ENCODE measurements at regions not wholly inside any gene's neighbourhood (a gene's known extent, or its start where the extent isn't known, plus 50 kb on each side); places are given as distances from the start of the nearest gene placed in this dataset.

DNA sequence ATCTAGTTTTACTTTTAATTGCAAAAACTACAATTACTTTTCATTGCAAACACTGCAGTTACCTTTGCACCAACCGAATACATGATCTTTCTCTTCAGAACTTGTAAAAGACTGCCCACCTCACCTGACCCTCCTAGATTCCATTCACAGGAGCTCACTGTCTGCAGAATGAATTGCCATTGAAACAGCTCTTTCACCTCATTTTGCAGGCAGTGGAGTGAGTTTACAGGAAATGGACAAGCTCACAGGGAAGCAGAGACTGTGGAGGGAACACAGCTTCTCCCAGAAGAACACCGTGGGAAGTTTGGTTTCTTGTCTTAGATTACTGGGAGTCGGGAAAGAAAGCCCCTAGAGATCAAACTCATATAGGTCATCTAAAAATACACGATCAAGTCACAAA lies 439.7 kb upstream of the RBFOX1 start:
- DNase-seq = no peak
- H3K4me1 ChIP-seq = no peaks in the 10 kb centered on the region
- TF ChIP-seq CTCF (IDR thresholded peaks at IDR 0.05) = no peak
- no peak overlapping the region for H3K27ac ChIP-seq
- H3K36me3 ChIP-seq = no peaks in the 10 kb centered on the region
- no peaks in the 10 kb centered on the region for H3K27me3 ChIP-seq
- H3K4me3 ChIP-seq = no peak overlapping the region
- intact Hi-C loops (cut with DNase I) = no loop called here
- H3K9ac ChIP-seq (ENCODE audit: low read depth in 2 of 2, low read length in 2 of 2) = no peak overlapping the region
- H3K9me3 ChIP-seq = no peaks in the 10 kb centered on the region

DNA sequence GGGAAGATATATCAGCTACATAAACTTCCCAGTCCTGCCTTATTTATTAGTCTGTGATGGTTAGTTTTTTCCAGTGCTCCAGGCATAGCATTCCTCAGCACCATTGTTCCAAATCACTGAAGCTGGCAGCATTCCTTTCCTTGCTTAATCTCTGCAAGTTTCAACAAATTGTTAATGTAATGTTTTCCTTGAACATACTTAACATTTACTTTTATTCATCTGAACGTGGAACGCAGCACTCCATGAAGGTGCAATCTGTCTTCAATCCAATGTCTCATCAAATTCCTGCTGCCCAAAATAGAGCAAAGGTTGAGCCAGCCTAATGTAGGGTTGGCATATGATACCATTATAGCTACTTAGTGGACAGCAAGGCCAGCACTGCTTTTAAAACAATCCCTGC lies 441.1 kb upstream of the RBFOX1 start:
- Histone ChIP-seq H3K4me3 (no peak overlapping the region), H3K9me3 (no peaks in the 10 kb centered on the region), H3K4me1 (no peaks in the 10 kb centered on the region), H3K27me3 (no peaks in the 10 kb centered on the region), H3K36me3 (no peaks in the 10 kb centered on the region), H3K9ac (ENCODE audit: low read depth in 2 of 2, low read length in 2 of 2) (no peak overlapping the region), H3K27ac (no peak overlapping the region)
- intact Hi-C loops (cut with DNase I) = no loop called here
- no peak for TF ChIP-seq CTCF (IDR thresholded peaks at IDR 0.05)
- DNase-seq = no peak

DNA sequence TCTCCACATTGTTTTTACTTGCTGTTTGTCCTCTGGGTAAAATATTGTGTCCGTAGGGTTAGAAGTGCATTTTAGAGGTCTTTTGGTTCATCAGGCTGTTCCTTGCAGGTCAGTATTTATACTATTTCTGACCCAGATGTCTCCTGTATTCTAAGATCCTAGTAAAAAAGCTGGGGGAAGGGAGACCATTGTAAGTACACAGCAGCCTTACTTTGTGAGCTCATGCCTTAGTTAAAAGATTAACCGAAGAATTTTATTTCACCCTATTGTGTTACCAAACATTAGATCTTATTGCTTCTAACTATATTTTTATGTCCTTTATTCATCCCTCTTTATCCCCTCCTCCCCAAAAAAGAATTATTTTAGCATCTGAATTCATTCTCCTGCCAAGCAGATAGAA lies 444.1 kb upstream of the RBFOX1 start:
- H3K9me3 ChIP-seq = no peaks in the 10 kb centered on the region
- H3K27me3 ChIP-seq = no peaks in the 10 kb centered on the region
- no peak overlapping the region for H3K4me3 ChIP-seq
- no peak overlapping the region for H3K27ac ChIP-seq
- intact Hi-C loops (cut with DNase I) = no loop called here
- no peaks in the 10 kb centered on the region for H3K36me3 ChIP-seq
- H3K9ac ChIP-seq (ENCODE audit: low read depth in 2 of 2, low read length in 2 of 2) = no peak overlapping the region
- TF ChIP-seq CTCF (IDR thresholded peaks at IDR 0.05) = no peak
- no peak for DNase-seq
- H3K4me1 ChIP-seq = no peaks in the 10 kb centered on the region

DNA sequence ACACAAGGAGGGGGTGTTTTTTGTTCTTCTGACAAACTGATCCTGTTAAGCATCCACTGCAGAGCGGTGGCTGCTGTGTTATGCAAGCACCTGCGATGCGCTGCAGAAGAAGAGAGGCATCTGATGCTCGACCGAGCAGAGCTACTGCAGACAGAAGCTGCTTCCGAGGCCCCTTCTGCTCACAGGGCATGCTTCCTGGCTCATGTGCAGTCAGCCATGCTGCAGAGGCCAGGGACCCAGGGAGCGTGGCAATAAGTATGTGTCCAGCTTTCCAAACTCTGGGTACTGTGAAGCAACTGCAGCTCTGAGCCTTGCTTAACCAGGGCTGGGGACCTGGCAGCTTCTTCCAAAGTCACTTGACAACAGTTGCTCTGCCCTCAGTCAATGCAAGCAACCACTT lies 448.6 kb upstream of the RBFOX1 start:
- no peak for TF ChIP-seq CTCF (IDR thresholded peaks at IDR 0.05)
- Histone ChIP-seq H3K9me3 (no peaks in the 10 kb centered on the region), H3K27me3 (no peaks in the 10 kb centered on the region), H3K36me3 (no peaks in the 10 kb centered on the region), H3K9ac (ENCODE audit: low read depth in 2 of 2, low read length in 2 of 2) (no peak overlapping the region), H3K4me3 (no peak overlapping the region), H3K27ac (no peak overlapping the region), H3K4me1 (no peaks in the 10 kb centered on the region)
- DNase-seq = no peak
- intact Hi-C loops (cut with DNase I) = no loop called here

GRCh38 chr16:6880263-6880662 lies 452.4 kb upstream of the RBFOX1 start:
- Histone ChIP-seq H3K27ac (no peak overlapping the region), H3K27me3 (no peaks in the 10 kb centered on the region), H3K4me1 (no peaks in the 10 kb centered on the region), H3K4me3 (no peak overlapping the region), H3K36me3 (no peaks in the 10 kb centered on the region), H3K9ac (ENCODE audit: low read depth in 2 of 2, low read length in 2 of 2) (no peak overlapping the region), H3K9me3 (no peaks in the 10 kb centered on the region)
- no peak for DNase-seq
- intact Hi-C loops (cut with DNase I) = no loop called here
- no peak for TF ChIP-seq CTCF (IDR thresholded peaks at IDR 0.05)

GRCh38 chr16:6864671-6865070 lies 468.0 kb upstream of the RBFOX1 start:
- TF ChIP-seq CTCF (IDR thresholded peaks at IDR 0.05) = no peak
- H3K4me3 ChIP-seq = no peak overlapping the region
- DNase-seq = no peak
- intact Hi-C loops (cut with DNase I) = no loop called here
- no peak overlapping the region for H3K27ac ChIP-seq
- H3K9ac ChIP-seq (ENCODE audit: low read depth in 2 of 2, low read length in 2 of 2) = no peak overlapping the region
- H3K9me3 ChIP-seq = no peaks in the 10 kb centered on the region
- no peaks in the 10 kb centered on the region for H3K36me3 ChIP-seq
- no peaks in the 10 kb centered on the region for H3K4me1 ChIP-seq
- no peaks in the 10 kb centered on the region for H3K27me3 ChIP-seq

All from colonic mucosa (tissue), 4 donors.